ENCODE measurements at regions not wholly inside any gene's neighbourhood (a gene's known extent, or its start where the extent isn't known, plus 50 kb on each side); places are given as distances from the start of the nearest gene placed in this dataset.
"Not testable (repeated sequence)": the region's sequence is repeated elsewhere in the genome, so short reads cannot be mapped to it uniquely, and the experiment has no call there.

DNA sequence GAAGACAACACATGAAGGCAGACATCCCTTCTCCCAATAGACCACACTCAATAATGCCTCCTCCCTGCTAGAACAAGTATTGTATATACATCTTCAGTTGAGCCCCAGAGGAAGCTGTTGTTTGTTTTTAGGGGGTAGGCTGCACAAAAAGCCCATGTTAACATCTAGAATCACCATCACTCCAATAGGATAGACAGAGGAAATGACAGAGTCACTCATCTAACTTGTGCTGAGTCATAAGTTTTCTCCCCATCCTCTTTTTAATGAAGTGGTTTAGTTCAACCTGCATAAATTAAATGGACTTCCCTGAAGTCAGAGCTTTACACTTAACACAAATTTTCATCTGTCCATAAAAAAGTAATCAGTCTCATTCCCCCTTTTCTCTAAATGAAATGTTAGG lies 122.9 kb upstream of the SPATA12 start:
- no peaks in the 10 kb centered on the region for H3K9me2 ChIP-seq (replicated peaks; ENCODE audit: low read depth, low read length)
- no peaks in the 10 kb centered on the region for H3K36me3 ChIP-seq (ENCODE audit: insufficient read depth, low read length)
- H3K4me1 ChIP-seq (ENCODE audit: insufficient read depth, low read length, poor library complexity, severe bottlenecking), result peaks cover 40% of the 10 kb centered on the region
- no peaks in the 10 kb centered on the region; the same call in 1 of the 2 replicates for H3K9me3 ChIP-seq (ENCODE audit: insufficient read depth, low read depth, low read length)
- no peak overlapping the region for H2AFZ ChIP-seq (ENCODE audit: low read length)
- no peaks in the 10 kb centered on the region for H3K27me3 ChIP-seq (ENCODE audit: insufficient read depth, low read length, poor library complexity, severe bottlenecking)
- no peaks in the 10 kb centered on the region for H3F3A ChIP-seq (ENCODE audit: low read depth)
- TF ChIP-seq CTCF (conservative IDR thresholded peaks at IDR 0.05; ENCODE audit: low read length), result no peak
- TF ChIP-seq EZH2phosphoT487 (IDR thresholded peaks at IDR 0.05; ENCODE audit: borderline replicate concordance), result no peak
- H3K79me2 ChIP-seq (ENCODE audit: insufficient read depth, low read length), result no peaks in the 10 kb centered on the region
- H4K20me1 ChIP-seq (ENCODE audit: insufficient read depth, low read length, poor library complexity, severe bottlenecking), result no peaks in the 10 kb centered on the region
- H3K4me2 ChIP-seq (ENCODE audit: low read depth, low read length, poor library complexity, severe bottlenecking), result no peak overlapping the region
- no peak overlapping the region for H3K4me3 ChIP-seq (ENCODE audit: low read length, poor library complexity, severe bottlenecking)
- H3K9ac ChIP-seq (ENCODE audit: low read depth, low read length, poor library complexity, severe bottlenecking), result no peak overlapping the region

- Histone ChIP-seq H3K4me1 (ENCODE audit: insufficient read depth, low read length, poor library complexity, severe bottlenecking) (peaks cover 23% of the 10 kb centered on the region), H3K4me3 (ENCODE audit: low read length, poor library complexity, severe bottlenecking) (no peak overlapping the region), H3K27me3 (ENCODE audit: insufficient read depth, low read length, poor library complexity, severe bottlenecking) (no peaks in the 10 kb centered on the region), H3K4me2 (ENCODE audit: low read depth, low read length, poor library complexity, severe bottlenecking) (no peak overlapping the region), H3K9me3 (ENCODE audit: insufficient read depth, low read depth, low read length) (no peaks in the 10 kb centered on the region; the same call in 1 of the 2 replicates), H3K9me2 (replicated peaks; ENCODE audit: low read depth, low read length) (no peaks in the 10 kb centered on the region), H3K9ac (ENCODE audit: low read depth, low read length, poor library complexity, severe bottlenecking) (no peak overlapping the region), H3K79me2 (ENCODE audit: insufficient read depth, low read length) (no peaks in the 10 kb centered on the region), H3K36me3 (ENCODE audit: insufficient read depth, low read length) (no peaks in the 10 kb centered on the region), H4K20me1 (ENCODE audit: insufficient read depth, low read length, poor library complexity, severe bottlenecking) (no peaks in the 10 kb centered on the region), H3F3A (ENCODE audit: low read depth) (no peaks in the 10 kb centered on the region), H2AFZ (ENCODE audit: low read length) (no peak overlapping the region)
- no peak for TF ChIP-seq EZH2phosphoT487 (IDR thresholded peaks at IDR 0.05; ENCODE audit: borderline replicate concordance)
- no peak for TF ChIP-seq CTCF (conservative IDR thresholded peaks at IDR 0.05; ENCODE audit: low read length)
These were observed 124.7 kb upstream of the SPATA12 start for GRCh38 chr3:56935811-56936210.

DNA sequence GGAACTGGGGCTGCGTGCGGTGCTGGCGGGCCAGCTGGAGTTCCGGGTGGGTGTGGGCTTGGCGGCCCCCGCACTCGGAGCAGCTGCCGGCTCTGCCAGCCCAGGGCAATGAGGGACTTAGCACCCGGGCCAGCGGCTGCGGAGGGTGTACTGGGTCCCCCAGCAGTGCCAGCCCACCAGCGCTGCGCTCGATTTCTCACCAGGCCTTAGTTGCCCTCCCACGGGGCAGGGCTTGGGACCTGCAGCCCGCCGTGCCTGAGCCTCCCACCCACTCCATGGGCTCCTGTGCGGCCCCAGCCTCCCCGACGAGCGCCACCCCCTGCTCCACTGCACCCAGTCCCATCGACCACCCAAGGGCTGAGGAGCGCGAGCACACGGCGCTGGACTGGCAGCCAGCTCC lies 126.0 kb upstream of the SPATA12 start:
- H3F3A ChIP-seq (ENCODE audit: low read depth); H3K4me2 ChIP-seq (ENCODE audit: low read depth, low read length, poor library complexity, severe bottlenecking): not testable (repeated sequence)

GRCh38 chr3:56933803-56934202 lies 126.7 kb upstream of the SPATA12 start:
- H3K36me3 ChIP-seq (ENCODE audit: insufficient read depth, low read length), result no peaks in the 10 kb centered on the region
- no peak overlapping the region for H3K9ac ChIP-seq (ENCODE audit: low read depth, low read length, poor library complexity, severe bottlenecking)
- H3K4me1 ChIP-seq (ENCODE audit: insufficient read depth, low read length, poor library complexity, severe bottlenecking), result peaks cover 15% of the 10 kb centered on the region
- no peak overlapping the region for H2AFZ ChIP-seq (ENCODE audit: low read length)
- no peaks in the 10 kb centered on the region for H4K20me1 ChIP-seq (ENCODE audit: insufficient read depth, low read length, poor library complexity, severe bottlenecking)
- no peaks in the 10 kb centered on the region for H3K9me2 ChIP-seq (replicated peaks; ENCODE audit: low read depth, low read length)
- no peaks in the 10 kb centered on the region for H3K79me2 ChIP-seq (ENCODE audit: insufficient read depth, low read length)
- no peak overlapping the region for H3K4me2 ChIP-seq (ENCODE audit: low read depth, low read length, poor library complexity, severe bottlenecking)
- no peaks in the 10 kb centered on the region; the same call in 1 of the 2 replicates for H3K9me3 ChIP-seq (ENCODE audit: insufficient read depth, low read depth, low read length)
- H3K27me3 ChIP-seq (ENCODE audit: insufficient read depth, low read length, poor library complexity, severe bottlenecking), result no peaks in the 10 kb centered on the region
- TF ChIP-seq CTCF (conservative IDR thresholded peaks at IDR 0.05; ENCODE audit: low read length), result no peak
- no peak for TF ChIP-seq EZH2phosphoT487 (IDR thresholded peaks at IDR 0.05; ENCODE audit: borderline replicate concordance)
- no peaks in the 10 kb centered on the region for H3F3A ChIP-seq (ENCODE audit: low read depth)
- no peak overlapping the region for H3K4me3 ChIP-seq (ENCODE audit: low read length, poor library complexity, severe bottlenecking)

More for the DNA sequence above, 126.0 kb upstream of the SPATA12 start:
- not testable (repeated sequence) for H3K9ac ChIP-seq (ENCODE audit: low read depth, low read length, poor library complexity, severe bottlenecking); H3K36me3 ChIP-seq (ENCODE audit: insufficient read depth, low read length); H3K9me3 ChIP-seq (ENCODE audit: insufficient read depth, low read depth, low read length); H3K79me2 ChIP-seq (ENCODE audit: insufficient read depth, low read length); H3K4me3 ChIP-seq (ENCODE audit: low read length, poor library complexity, severe bottlenecking); H3K9me2 ChIP-seq (replicated peaks; ENCODE audit: low read depth, low read length); H4K20me1 ChIP-seq (ENCODE audit: insufficient read depth, low read length, poor library complexity, severe bottlenecking); H3K27me3 ChIP-seq (ENCODE audit: insufficient read depth, low read length, poor library complexity, severe bottlenecking); H2AFZ ChIP-seq (ENCODE audit: low read length)
- H3K4me1 ChIP-seq (ENCODE audit: insufficient read depth, low read length, poor library complexity, severe bottlenecking), result peaks cover 10% of the 10 kb centered on the region
